Chondrocyte (in vitro differentiated cells): ENCODE measurements at regions not wholly inside any gene's neighbourhood (a gene's known extent, or its start where the extent isn't known, plus 50 kb on each side); places are given as distances from the start of the nearest gene placed in this dataset.

Experiments used
- DNase-seq: peaks from one replicate; pipeline ENCODE4 v3.0.0; 2021; ENCODE audit warnings: mixed read lengths, low spot score
- H3K27ac Mint-ChIP-seq: one replicate; pipeline ENCODE4 v1.8.0; 2021; ENCODE audit warnings: mild to moderate bottlenecking, moderate library complexity, mixed read lengths; ENCODE audit not compliant: unreplicated experiment
- H3K27me3 Mint-ChIP-seq: 2 replicates; pipeline ENCODE4 v1.8.0; 2021; ENCODE audit warnings: low read depth, mixed read lengths
- H3K36me3 Mint-ChIP-seq: 2 replicates; pipeline ENCODE4 v1.8.0; 2021; ENCODE audit warnings: low read depth, mixed read lengths
- H3K4me1 Mint-ChIP-seq: 2 replicates; pipeline ENCODE4 v1.8.0; 2021; ENCODE audit warnings: low read depth, mild to moderate bottlenecking, mixed read lengths
- H3K4me3 Mint-ChIP-seq: one replicate; pipeline ENCODE4 v1.8.0; 2021; ENCODE audit warnings: mild to moderate bottlenecking, moderate library complexity, mixed read lengths; ENCODE audit not compliant: unreplicated experiment
- H3K9me3 Mint-ChIP-seq: 2 replicates; pipeline ENCODE4 v1.8.0; 2021; ENCODE audit warnings: low read depth, mixed read lengths
- TF ChIP-seq, protein P1 (sequence below): fragments of 200-600 bp; sonication (generic); IDR thresholded peaks from 2 replicates; pipeline ENCODE4 v1.5.0; 2021; ENCODE audit warnings: antibody characterized with exemption, mild to moderate bottlenecking, moderate library complexity

DNA sequence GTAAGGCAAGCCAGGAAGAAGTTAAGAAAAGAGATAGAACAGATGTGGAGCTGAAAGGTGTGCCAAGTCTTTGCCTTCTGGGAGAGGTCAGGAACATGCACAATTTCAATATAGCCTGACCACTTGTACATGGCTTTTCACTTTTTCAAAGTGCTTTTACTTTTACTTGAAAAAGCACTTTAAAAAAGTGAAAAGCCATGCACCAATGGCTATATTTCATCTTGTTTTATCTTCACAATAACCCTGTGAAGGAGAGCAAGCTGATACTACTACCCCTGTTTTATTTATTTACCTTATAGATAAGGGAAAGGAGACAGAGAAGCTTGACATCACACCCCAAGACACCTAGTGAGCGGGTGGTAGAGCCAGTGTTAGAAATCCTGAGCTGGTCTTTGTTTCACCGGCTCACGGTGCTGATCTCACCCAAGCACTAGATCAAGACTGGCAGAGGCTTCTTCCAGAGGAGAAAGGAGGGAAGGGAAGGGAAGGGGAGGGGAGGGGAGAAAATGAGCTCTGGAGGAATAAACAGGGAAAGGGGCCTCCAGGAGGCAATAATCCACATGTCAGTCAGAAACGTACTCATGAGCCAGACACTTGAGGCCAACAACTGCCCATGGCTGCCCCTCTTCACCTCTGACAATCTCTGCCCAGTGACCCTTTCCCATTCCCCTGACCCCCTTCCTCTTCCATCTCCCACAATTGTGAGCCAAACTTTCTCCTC lies 455.4 kb downstream of the FOXO1 start:
- Mint-ChIP-seq H3K36me3 (no peaks in the 10 kb centered on the region), H3K9me3 (no peaks in the 10 kb centered on the region), H3K27me3 (no peaks in the 10 kb centered on the region), H3K27ac (no peak overlapping the region), H3K4me3 (no peak overlapping the region), H3K4me1 (peaks cover 5% of the 10 kb centered on the region)
- DNase-seq: no peak
- TF ChIP-seq, protein P1, sequence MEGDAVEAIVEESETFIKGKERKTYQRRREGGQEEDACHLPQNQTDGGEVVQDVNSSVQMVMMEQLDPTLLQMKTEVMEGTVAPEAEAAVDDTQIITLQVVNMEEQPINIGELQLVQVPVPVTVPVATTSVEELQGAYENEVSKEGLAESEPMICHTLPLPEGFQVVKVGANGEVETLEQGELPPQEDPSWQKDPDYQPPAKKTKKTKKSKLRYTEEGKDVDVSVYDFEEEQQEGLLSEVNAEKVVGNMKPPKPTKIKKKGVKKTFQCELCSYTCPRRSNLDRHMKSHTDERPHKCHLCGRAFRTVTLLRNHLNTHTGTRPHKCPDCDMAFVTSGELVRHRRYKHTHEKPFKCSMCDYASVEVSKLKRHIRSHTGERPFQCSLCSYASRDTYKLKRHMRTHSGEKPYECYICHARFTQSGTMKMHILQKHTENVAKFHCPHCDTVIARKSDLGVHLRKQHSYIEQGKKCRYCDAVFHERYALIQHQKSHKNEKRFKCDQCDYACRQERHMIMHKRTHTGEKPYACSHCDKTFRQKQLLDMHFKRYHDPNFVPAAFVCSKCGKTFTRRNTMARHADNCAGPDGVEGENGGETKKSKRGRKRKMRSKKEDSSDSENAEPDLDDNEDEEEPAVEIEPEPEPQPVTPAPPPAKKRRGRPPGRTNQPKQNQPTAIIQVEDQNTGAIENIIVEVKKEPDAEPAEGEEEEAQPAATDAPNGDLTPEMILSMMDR: no peak

- H3K4me3 Mint-ChIP-seq: no peak overlapping the region
- TF ChIP-seq, protein P1: no peak
- no peaks in the 10 kb centered on the region for H3K9me3 Mint-ChIP-seq
- no peak for DNase-seq
- H3K36me3 Mint-ChIP-seq: no peaks in the 10 kb centered on the region
- H3K27me3 Mint-ChIP-seq: no peaks in the 10 kb centered on the region
- H3K27ac Mint-ChIP-seq: no peak overlapping the region
- peaks cover 3% of the 10 kb centered on the region for H3K4me1 Mint-ChIP-seq
These were observed 454.9 kb downstream of the FOXO1 start for GRCh38 chr13:40211586-40211968.

- Mint-ChIP-seq H3K27me3 (no peaks in the 10 kb centered on the region), H3K4me3 (no peak overlapping the region), H3K27ac (no peak overlapping the region), H3K9me3 (no peaks in the 10 kb centered on the region), H3K36me3 (no peaks in the 10 kb centered on the region), H3K4me1 (no peaks in the 10 kb centered on the region)
- DNase-seq: no peak
- TF ChIP-seq, protein P1: no peak
These were observed 452.7 kb downstream of the FOXO1 start for GRCh38 chr13:40213779-40214178.

DNA sequence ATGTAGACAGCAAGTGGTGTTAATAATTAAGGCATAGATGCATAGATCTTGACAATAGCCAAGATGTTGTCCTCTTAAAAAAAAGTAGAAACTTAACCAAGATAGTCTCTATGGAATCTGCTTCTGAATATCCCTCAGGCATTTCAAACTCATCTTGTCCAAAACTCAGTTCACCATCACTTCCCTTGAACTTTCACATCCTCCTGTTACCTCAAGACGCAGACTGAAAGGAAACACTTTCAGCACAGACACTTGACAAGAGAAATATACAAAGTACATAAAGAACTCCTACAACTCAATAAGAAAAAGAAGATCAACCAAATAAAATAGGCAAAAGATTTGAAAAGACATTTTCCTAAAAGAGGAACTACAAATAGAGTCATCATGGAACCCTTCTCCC lies 451.1 kb downstream of the FOXO1 start:
- H3K4me1 Mint-ChIP-seq: peaks cover 8% of the 10 kb centered on the region
- no peak overlapping the region for H3K4me3 Mint-ChIP-seq
- no peak for DNase-seq
- no peak overlapping the region for H3K27ac Mint-ChIP-seq
- TF ChIP-seq, protein P1: no peak
- no peaks in the 10 kb centered on the region for H3K9me3 Mint-ChIP-seq
- no peaks in the 10 kb centered on the region for H3K36me3 Mint-ChIP-seq
- H3K27me3 Mint-ChIP-seq: no peaks in the 10 kb centered on the region

DNA sequence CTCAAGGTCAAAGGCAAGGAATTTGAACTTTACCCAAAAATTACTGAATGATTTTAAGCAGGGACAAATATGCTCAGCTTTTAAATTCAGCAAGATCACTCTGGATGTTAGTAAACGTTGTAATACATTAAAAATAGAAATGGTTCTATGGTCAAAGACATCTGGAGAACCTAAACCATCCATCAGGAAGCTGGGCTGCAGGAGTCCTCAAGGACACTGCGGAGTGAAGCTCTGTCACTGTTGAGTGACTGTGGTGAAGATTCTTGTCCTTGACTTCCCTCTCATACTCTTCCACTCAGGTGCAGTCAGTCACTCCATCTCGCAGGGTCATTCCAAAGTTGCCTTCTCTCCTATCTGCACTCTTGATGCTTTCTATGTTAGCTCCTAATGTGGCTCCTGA lies 450.7 kb downstream of the FOXO1 start:
- TF ChIP-seq, protein P1: no peak
- H3K4me1 Mint-ChIP-seq: peaks cover 12% of the 10 kb centered on the region
- no peak overlapping the region for H3K27ac Mint-ChIP-seq

More for the DNA sequence above, 450.7 kb downstream of the FOXO1 start:
- DNase-seq: no peak
- H3K27me3 Mint-ChIP-seq: no peaks in the 10 kb centered on the region
- H3K9me3 Mint-ChIP-seq: no peaks in the 10 kb centered on the region
- no peak overlapping the region for H3K4me3 Mint-ChIP-seq
- no peaks in the 10 kb centered on the region for H3K36me3 Mint-ChIP-seq
